GM18519 (cell line): ENCODE measurements at regions not wholly inside any gene's neighbourhood (a gene's known extent, or its start where the extent isn't known, plus 50 kb on each side); places are given as distances from the start of the nearest gene placed in this dataset.
"Not testable (repeated sequence)": the region's sequence is repeated elsewhere in the genome, so short reads cannot be mapped to it uniquely, and the experiment has no call there.

Experiments
- ATAC-seq: cut with Tn5 transposase; IDR thresholded peaks from one replicate; pipeline ENCODE4 v1.9.1; 2021; ENCODE audit warnings: mild to moderate bottlenecking, moderate library complexity; ENCODE audit not compliant: unreplicated experiment, low FRiP score

DNA sequence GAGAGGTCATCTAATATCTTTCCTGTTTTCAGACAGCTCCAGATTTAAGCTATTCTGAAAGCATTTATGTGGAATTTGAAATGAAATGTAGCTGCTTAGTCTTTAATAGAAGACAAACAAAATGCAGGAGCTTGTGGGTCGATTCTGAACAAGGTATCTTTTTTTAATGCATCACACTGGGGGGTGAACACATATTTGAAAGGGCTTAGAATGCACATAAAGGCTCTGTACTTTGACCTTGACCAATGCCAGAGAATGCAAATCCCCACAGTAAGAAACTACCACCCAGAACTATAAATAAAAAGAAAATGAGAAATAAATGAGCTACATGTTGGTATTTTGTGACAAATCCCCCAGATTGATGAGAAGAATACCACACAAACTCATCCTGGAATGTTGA lies 489.3 kb downstream of the PIK3C3 start:
- ATAC-seq, result no peak

DNA sequence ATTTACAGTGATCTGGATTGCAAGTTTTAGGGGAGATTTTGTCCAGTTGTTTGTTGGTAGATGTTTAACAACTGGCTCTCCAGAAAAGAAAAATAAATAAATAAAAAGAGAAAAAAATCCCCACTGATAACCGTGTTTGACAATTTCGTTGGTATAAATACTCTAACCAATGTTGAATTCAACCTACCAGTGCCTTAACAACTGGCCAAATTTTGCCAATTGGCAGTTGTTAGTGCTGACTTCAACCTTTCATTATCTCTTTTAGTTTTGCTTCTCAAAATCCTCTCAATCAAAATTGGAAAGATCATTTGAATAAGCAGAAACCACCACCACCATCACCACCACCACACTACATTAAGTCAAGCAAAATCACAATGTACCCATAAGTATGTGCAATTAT lies 490.3 kb downstream of the PIK3C3 start:
- no peak for ATAC-seq

DNA sequence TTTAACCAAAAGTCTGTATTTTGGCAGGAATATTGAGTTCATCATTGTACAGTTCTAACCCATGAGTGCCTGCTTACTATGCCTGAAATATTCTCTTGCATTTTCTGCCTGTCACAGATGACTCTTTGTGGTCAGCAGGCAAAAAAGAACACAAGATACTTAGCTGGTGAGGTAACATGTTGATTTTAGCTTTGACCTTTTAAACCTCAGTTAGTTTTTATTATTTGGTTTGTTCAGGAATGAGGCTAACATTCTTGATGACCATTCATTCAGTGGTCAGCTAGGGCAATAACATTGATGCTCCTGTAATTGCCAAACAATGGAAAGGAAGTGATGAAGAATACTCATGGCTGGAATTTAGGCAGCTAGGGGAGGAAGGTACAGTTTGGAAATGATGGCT lies 491.2 kb downstream of the PIK3C3 start:
- ATAC-seq, result no peak

DNA sequence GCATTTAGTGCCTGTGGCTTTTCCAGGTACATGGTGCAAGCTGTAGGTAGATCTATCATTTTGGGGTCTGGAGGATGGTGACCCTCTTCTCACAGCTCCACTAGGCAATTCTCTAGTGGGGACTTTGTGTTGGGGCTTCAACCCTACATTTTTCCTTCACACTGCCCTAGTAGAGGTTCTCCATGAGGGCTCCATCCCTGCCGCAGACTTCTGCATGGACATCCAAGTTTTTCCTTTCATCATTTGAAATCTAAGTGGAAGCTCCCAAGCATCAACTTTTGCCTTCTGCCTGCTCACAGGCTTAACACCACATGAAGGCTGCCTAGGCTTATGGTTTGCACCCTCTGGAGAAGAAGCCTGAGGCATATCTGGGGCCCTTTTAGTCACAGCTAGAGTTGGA lies 492.7 kb downstream of the PIK3C3 start:
- no peak for ATAC-seq

DNA sequence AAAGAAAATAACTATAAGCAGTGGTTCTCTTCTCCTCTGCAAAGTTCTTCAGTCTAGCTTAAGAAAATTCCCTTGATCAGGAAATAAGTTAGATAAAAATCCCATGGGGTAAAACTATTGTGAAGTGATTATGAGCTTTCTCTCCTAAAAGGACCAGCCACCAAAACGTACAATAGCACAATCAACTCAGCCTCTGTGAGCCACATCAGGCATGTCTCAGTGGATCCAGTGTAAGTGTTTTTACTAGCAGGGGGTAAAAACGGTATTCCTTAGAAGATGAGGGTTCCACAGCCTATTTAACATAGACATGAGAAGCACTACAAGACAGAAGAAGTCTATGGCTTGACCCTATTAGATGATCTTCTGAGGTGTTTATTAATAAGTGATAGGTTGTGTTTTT lies 503.2 kb downstream of the PIK3C3 start:
- no peak for ATAC-seq

DNA sequence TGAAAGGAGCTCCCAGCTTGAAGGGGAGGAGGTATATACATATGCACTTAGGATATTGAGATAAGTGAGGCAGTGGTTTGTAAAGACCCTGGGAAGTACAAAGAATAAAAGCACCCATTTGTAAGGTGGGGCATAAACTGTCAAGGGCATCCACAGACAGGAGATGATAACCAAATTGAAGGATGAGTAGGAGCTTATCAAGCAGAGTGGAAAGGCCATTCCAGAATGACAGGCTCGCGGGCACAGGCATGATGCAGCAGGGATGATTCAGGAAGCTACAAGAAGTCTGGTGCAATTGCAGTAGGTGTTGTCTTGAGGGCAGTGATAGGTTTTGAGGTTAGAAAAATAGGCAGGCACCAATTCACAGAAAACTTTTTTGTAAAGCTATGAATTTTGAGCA lies 504.8 kb downstream of the PIK3C3 start:
- no peak for ATAC-seq

DNA sequence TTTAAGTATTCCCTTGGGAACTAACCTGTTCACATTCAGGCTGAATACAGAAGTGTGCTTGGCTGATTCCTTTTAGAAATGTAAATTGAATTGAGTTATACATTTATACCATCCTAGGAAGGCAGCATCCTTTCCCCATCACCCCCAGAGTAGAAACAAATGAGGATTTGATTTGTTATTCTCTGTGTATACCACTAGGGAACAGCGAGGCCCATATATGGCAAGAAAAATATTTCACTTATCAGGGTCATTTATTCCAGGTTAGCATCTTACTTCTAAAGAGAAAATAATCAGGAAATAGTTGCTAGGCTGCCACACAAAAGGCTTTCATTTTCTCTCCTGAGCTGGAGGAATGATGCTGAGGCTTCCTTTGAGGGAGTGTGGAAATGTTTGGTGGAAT lies 516.9 kb downstream of the PIK3C3 start:
- ATAC-seq, result no peak

DNA sequence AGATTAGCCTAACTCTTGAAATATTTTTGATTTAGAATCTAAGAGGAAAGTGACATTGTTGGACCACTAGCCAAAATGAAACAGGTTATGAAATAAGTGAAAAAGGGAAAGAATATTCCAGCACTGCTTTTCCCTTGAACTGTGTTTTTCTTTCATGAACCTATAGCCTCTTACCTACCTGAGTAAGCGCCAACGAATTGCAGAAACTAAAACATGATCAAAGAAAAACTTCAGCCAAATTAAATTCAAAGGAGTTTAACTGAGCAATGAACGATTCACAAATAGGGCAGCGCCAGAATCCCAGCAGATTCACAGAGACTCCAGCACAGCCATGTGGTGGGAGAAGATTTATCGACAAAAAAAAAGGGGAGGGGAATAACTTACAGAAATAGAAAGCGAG lies 518.6 kb downstream of the PIK3C3 start:
- ATAC-seq, result no peak

DNA sequence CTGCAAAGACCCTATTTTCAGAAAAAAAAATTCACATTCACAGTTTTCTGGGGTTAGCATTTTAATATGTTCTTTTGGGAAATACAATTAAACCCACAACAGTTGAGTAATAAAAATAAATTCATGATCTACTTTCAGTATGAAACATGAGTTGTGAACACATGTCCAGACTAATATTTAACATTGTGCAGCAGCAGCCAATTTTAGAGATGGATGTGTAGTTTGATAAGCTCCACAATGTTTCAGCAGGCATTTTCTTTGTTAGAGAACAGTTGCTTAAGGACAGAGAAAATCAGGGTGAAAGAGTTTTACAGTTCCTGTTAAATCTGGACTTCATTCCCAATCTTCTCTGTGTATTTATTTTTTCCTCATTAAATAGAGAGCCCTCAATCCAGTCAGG lies 519.5 kb downstream of the PIK3C3 start:
- no peak for ATAC-seq

DNA sequence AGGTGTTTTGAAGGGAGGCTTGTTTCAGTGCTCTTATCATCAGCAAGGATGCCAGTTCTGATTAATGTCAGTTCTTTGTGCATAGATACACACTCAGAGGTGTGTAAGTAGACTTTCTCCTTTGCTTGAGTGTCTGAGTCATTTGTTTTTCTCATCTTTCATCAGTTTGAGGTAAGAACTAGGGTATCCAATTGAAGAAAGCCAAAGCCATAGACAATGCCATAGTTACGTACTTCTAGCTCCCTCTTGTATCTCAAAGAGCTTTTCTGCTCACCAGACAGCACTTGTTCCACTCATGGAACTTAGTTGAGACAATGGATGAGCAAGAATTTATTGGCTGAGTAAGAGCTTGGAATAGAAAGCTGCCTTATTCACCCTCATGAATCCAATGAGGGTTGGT lies 520.1 kb downstream of the PIK3C3 start:
- ATAC-seq, result no peak

DNA sequence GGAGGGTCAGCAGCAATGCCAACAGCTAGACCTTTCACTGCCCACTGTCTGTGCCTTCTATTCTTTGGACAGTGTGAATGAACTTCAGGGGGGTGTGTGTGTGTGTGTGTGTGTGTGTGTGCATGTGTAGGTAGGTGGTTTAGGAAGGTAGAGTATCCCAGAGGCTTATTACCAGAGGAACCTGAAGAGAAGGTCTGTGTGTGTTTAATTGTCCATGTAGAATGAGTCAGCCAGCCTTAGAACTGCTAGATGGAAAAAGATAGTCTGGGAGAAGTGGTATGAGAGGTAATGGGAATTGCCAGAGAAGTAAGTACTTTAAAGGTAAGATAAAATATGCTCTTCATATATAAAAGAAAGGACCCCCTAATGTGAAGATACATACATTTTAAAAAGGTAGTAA lies 522.2 kb downstream of the PIK3C3 start:
- no peak for ATAC-seq

DNA sequence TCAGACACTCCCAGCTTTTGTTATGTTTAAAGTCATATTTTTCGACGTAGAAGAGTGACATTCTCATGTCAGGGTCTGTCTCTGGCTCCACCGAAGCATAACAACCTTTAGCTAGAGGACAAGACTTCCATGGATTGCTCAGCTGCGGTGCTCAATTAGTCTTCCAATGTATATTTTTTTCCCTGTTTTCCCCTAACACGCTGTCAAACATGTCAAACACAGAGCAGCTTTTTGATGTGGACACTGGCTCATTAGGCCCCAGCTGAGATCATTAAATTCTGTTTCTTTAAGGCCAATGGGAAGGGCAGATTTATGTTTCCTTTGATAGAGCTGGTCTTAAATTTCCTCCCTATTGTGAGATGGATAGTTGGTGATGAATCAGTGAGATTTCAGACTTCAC lies 525.4 kb downstream of the PIK3C3 start:
- no peak for ATAC-seq

DNA sequence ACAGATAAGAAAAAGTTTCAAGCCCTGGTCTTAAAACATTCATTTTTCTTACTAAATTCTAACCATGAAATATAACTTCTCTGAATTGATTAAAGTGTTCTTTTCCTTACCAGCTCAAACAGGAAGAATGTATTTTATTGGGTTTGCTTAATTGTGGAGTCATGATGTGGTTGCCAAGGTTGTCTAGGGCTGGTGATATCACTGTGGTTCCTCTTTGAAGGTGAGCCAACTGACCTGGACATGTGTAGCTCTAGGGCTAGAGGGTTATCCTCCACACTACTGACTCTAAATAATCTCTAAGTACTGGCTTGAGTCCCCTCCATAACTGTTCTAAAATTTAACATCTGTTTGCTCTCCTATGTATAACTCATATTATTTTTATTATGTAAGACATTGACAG lies 529.6 kb downstream of the PIK3C3 start:
- no peak for ATAC-seq

DNA sequence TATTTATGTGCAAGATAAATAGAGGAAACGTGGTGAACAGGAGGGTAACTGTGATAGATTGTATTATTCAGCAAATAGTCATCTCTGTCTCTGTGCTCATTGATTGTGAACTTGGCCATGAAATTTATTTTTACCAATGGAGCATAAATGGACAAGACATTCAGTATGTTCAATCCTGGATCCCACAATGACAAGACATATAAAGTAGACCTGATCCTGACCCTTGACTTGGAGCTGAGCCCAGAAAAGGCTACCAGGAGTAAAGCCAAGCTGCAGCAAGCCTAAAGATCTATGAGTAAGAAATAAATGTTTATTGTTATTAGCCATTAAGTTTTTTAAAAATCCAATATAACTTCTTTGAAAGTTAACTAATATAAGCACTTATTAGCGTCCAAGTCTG lies 531.2 kb downstream of the PIK3C3 start:
- ATAC-seq, result no peak

DNA sequence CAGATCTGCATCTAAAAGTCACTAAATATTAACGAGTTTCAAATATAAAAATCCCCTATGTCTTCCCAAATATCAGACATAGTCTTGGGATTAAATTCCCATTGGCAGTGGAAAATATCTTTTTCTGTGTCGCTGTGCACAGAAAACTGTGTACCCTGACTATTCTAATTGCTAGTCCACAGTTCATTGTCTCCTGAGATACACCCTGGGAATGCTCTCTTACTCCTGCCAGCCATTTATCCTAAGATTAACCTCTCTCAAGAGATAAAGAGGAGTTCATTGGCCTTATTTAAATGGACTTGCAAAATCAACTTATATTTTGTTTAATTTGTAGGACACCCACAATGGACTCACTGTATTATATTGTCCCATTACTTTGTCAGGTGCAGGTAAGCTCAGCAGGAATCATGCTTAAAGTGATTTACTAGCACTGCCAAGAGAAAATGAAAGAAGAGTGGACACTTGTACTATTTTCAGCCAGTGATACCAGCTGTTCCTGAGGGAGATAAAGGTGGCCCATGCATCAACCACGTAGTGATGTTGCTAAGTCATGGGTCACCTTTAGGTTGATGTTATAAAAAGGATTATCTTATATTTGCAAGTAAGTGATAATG lies 553.8 kb downstream of the PIK3C3 start:
- ATAC-seq, result no peak

DNA sequence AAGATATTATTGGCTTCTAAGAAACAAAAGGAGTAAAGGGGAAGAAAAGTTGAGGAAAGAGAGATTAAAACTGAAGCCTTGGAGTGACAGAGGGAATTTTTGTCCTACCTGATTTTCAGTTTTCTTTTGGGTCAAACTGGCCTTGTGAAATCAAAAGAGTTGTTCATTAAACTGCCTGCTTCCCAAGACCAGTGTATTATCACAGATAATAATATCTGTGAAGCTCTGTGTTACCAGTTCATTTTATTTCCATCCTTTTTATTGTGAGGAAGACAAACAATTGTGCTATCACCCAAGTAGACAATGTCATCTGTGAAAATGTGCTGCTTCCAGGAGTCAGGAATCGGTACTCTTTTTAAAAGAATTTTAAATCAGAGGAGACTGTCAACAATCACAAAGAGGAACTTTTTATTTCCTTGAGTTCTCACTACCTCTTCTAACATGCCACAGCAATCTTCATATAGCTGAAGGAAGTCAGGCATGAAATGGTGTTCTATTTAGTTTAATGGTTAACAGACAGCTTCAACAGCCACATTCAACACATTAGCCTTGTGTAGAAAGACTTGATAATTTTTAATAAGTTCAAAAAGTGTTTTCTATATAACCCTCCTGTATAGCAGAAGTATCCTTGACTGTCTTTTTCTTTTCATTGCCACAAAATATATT lies 554.8 kb downstream of the PIK3C3 start:
- ATAC-seq, result no peak

DNA sequence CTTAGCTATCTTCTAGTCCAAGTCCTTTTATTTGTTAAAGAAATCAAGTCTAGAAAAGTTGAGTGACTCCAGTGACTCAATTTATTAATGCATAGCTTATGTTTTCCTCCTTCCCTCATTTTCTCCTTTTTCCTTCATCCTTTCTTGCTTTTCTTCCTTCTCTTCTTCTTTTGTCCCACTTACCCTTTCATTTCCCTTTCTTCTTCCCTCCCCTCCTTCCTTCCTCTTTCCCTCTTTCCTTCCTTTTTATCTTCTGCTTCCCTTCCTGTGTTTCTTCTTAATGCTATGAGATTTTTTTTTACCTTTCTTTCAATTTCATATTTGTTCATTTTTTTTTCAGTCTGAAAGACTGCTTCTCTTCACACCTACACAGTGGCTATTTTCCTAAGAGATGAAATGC lies 555.5 kb downstream of the PIK3C3 start:
- ATAC-seq, result no peak

DNA sequence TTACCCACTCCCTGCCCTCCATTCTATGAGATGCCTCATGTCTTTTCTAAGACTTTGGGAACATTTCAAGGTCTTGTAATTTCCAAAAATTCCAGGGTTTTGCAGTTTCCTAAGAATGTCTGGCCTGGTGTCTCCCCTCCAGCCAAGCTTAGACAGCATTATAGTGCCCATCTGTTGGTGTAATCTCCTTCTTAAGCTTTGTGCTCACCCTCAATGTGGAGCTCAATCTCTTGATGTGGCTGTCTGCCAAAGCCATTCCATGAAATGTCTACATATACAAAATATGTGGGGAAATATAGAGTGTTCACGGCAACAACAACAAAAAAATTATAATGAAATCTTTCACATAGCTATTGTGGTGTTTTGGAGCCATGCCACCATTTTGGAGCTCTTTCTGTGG lies 558.4 kb downstream of the PIK3C3 start:
- no peak for ATAC-seq

DNA sequence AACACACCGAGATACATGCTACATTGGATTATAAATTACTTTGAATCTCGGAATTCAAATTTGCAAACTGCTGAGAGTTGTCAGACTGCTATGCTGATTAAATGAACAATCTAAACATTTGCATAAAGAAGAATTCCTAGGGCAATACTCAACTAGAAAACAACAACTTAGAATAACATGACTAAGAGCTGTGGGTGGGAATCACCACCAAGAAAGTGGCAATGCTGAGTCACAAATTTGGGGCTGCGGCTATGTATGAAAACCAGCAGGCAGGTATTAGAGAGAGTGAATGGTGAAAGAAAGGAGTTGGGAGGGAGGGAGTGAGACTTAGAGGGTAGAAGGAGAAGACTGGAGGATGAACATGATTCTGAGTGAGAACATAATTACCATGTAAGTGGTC lies 559.5 kb downstream of the PIK3C3 start:
- ATAC-seq, result no peak

DNA sequence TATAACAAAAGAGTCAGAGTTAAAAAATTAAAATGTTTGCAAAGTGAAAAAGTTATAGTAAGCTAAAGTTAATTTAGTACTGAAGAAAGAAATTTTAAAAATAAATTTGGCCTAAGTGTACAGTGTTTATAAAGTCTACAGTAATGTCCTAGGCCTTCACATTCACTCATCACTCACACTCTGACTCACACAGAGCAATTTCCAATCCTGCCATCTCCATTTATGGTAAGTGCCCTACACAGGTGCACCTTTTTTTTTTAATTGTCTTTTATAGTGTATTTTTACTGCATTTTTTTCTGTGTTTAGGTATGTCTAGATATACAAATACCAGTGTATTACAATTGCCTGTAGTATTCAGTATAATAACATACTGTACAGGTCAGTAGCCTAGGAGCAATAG lies 562.9 kb downstream of the PIK3C3 start:
- no peak for ATAC-seq

DNA sequence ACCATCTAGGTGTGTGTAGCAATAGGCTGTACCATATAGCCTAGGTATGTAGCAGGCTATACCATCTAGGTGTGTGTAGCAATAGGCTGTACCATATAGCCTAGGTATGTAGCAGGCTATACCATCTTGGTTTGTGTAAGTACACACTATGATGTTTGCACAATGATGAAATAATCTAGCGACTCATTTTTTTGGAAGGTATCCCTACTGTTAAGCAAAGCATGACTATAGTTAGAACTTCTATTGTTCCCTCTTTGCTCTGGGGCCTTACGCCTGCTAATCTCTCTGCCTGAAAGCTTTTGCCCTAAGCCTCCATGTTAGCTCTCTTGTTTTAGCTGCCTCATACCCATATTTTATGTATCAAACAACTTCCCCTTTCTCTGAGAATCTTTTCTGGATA lies 563.3 kb downstream of the PIK3C3 start:
- ATAC-seq, result not testable (repeated sequence)

DNA sequence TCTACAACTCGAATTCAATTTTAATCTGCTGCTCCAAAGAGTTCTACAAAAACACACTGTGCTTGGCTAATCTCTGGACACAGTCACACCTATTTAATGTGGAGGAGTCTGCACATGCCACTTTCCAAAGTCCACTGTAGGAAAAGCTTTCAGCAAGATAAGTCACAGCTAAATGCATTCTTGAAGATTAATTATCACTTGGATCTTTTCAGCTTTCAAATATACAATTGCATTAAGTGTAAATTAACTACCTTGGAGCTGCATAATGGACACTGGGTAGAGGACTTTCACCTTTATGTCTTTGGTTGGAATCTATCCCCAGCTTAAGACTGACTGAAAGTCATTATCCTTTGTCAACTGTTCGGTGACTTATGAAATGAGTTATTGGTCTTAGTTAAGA lies 565.1 kb downstream of the PIK3C3 start:
- ATAC-seq, result no peak

DNA sequence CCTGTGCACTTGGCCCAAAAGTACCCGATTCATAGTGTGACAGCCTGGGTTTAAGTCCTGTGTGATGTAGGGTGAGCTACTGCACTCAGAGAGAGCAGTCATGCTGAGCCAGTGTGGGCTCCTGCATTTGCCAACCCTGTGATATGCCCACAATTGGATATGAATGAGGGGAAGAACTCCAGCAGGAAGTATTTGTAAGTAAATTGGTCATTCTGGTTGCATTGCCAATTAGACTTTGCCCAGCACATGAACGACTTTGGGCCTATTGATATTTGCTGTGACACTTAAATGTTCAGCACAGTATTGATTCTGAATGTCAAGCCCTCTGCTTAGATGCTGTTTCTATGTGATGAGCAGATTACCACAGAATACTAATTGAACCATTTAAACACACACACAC lies 570.9 kb downstream of the PIK3C3 start:
- ATAC-seq, result no peak
